GM21825 (cell line): ENCODE measurements at regions not wholly inside any gene's neighbourhood (a gene's known extent, or its start where the extent isn't known, plus 50 kb on each side); places are given as distances from the start of the nearest gene placed in this dataset.

Experiments used
- ATAC-seq: cut with Tn5 transposase; IDR thresholded peaks from one replicate; pipeline ENCODE4 v1.9.1; 2021; ENCODE audit warnings: mild to moderate bottlenecking, moderate library complexity; ENCODE audit not compliant: unreplicated experiment

GRCh38 chr2:15733867-15734673, 142.4 kb downstream of the DDX1 start:
- no peak for ATAC-seq

GRCh38 chr2:15734674-15735483, 143.2 kb downstream of the DDX1 start:
- ATAC-seq, result no peak

GRCh38 chr2:15735484-15736326, 144.0 kb downstream of the DDX1 start:
- no peak for ATAC-seq

GRCh38 chr2:15736396-15737180, 144.9 kb downstream of the DDX1 start:
- ATAC-seq, result no peak

- no peak for ATAC-seq
These were observed 145.9 kb downstream of the DDX1 start for GRCh38 chr2:15737314-15738224.

GRCh38 chr2:15738225-15738546, 146.5 kb downstream of the DDX1 start:
- no peak for ATAC-seq

GRCh38 chr2:15738943-15739342, 147.3 kb downstream of the DDX1 start:
- no peak for ATAC-seq

- ATAC-seq, result no peak
These were observed 153.2 kb downstream of the DDX1 start for GRCh38 chr2:15744820-15745219.

GRCh38 chr2:15745350-15745749, 153.7 kb downstream of the DDX1 start:
- no peak for ATAC-seq

GRCh38 chr2:15745907-15746702, 154.4 kb downstream of the DDX1 start:
- no peak for ATAC-seq

GRCh38 chr2:15746703-15747550, 155.3 kb downstream of the DDX1 start:
- ATAC-seq, result no peak

GRCh38 chr2:15747603-15748471, 156.2 kb downstream of the DDX1 start:
- no peak for ATAC-seq

GRCh38 chr2:15748736-15749323, 157.2 kb downstream of the DDX1 start:
- ATAC-seq, result no peak

GRCh38 chr2:15749460-15750432, 158.1 kb downstream of the DDX1 start:
- no peak for ATAC-seq

- ATAC-seq, result no peak
These were observed 158.8 kb downstream of the DDX1 start for GRCh38 chr2:15750433-15750814.
